GM18508 (cell line): ENCODE measurements at regions not wholly inside any gene's neighbourhood (a gene's known extent, or its start where the extent isn't known, plus 50 kb on each side); places are given as distances from the start of the nearest gene placed in this dataset.
"Not testable (repeated sequence)": the region's sequence is repeated elsewhere in the genome, so short reads cannot be mapped to it uniquely, and the experiment has no call there.

Source experiments
- ATAC-seq: cut with Tn5 transposase; IDR thresholded peaks from one replicate; pipeline ENCODE4 v1.9.1; 2021; ENCODE audit warnings: moderate number of reproducible peaks; ENCODE audit not compliant: insufficient read depth, unreplicated experiment

DNA sequence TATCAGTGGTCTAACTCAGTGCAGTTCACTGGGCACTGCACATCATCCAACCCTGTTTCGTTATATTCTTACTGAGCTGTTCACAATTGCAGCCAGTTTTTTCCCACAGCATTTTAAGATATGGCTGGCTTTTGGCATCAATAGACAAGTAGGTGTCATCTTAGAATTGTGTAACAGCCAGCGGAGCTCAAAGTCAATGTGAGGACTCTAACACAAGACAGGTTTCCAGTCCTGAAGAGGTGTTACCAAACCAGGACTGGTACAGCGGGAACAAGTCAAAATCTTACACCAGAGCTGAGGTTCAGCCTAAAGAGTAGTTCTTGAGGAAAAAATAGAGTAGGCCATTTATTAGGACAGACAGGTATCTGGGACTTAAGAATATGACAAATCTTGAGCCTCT, 313.3 kb downstream of the SEC16B start:
- ATAC-seq = no peak

DNA sequence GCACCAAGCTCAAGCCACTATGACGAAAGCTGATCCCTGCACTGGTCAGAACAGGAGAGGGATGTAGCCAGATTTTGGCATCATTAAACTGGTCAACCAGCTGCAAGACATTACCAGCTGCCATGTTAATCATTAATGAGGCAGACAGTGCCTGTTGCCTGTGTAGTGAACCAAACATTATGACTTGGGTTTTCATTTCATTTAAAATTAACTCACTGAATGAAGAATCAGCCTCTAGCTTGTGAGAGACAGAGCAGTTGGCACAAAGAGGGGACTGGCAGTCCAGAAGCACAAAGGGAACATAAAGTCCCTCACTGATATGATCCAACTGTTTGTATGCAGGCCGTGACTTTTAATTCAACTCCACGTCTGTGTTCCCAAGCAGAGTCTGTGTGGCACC, 318.9 kb downstream of the SEC16B start:
- no peak for ATAC-seq

DNA sequence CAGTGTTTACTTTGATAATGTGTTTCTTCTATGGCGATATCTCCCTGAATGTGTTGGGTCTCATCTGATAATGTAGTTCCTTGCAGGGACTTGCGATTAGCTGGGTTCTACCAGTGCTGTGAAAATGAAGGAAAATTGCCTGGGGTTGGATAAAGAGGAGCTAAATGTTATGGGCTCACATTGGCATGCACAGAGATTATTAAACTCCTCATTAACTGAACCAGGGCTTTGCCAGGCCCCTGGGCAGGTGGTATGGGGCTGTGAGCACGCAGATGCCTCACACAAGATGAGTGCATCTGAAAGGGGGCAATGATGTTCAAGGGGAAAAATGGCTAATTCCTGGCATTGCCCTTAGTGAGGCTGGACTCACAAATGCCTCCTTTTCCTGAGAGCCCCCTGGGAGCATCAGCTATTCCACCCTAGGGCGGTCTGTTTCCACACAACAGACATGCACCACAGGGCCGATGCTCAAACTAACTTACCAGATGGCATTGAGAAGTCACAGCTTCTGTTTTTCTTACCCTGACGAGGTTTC, 321.1 kb downstream of the SEC16B start:
- ATAC-seq = no peak

DNA sequence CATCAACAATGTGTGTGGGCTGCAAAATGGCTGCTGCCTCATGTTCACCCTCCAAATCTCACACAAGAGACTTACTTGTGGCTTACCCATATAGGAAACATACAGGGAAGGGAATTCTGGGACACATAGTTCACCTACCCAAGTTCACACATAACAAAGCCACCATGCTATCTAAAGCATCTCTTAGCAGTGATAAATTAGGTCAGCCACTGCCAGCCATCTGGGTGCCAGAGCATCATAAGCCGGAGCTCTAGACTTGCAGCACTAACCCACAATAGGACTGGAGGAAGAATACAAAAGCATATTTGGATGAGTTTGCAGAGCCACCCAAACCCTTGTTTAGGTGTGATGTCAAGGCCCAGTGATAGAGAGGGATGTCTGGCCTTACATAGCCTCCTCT, 321.7 kb downstream of the SEC16B start:
- ATAC-seq = no peak

DNA sequence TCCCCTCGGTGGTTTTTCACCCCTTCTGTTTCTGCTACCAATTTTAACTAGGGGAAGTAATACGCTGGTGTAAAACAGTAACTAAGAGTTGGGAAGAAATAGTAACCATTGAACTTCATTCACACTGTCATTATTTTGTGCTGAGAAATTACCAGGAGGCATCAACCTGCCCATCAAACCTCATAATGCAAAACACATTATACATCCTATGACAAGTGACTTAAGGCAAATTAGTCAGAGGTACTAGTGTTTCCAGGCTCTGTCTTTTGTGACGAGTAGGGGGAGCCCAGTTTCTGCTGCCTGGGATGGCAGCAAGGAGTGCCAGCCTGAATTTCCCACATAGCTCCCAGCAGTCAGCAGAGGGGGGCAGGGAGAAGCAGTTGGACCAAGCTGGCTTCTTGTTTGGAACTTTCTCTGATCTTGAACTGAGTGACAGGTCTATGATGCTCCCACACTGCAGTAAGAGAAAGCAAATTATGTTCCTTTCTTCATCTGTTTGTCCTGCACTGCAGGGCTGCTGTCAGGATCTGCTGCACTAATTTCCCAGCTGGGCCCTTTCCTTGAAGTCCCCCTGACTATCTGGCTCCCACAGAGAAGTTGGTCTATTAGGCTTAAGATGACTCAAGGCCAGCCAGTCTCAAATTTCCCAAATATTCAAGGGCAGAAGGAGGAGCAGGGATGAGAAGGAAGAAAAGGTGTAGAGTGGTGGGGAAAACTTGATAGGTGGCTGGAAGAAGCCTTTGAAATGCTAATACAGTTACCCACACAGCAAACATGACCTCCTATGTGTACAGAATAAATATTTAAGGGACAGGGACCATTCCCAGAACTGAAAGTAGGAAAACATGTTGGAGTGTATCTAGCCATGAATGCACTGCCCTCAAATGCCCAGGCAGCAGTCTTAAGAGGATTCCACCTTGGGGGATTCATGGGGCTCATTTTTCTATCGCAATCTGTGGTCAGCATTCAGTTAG, 322.8 kb downstream of the SEC16B start:
- ATAC-seq = no peak

DNA sequence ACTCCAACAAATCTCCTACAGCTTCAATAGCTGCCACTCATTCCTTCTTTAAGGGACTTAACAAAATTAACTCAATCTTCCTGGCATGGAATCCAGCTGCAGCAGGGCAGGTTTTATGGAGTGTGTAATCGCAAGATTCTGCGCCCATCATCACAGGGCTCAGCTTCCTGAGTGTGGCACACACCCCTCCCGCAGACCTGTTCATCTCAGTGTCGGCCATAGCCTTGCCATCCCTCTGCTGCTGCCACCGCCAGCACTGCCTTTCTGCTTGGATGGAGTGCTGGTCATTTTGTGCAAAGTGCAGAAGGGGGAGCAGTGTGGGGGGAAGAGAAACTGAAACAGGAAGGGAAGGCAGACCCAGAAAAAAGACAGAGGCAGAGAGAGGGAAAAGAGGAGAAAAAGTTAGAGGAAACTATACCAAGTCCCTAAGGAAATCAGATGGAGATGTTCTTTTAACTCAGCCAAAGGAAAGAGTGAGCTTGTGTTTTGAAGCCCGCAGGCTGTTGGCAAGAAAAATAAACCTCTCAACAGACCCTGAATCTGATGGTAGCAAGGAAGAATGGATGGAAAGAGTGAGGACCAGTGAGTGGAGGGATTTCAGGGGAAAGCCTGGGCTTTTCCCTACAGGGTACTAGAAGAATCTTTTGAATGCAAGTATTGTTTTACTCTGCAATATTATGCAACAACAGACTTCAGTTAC, 324.2 kb downstream of the SEC16B start:
- no peak for ATAC-seq

DNA sequence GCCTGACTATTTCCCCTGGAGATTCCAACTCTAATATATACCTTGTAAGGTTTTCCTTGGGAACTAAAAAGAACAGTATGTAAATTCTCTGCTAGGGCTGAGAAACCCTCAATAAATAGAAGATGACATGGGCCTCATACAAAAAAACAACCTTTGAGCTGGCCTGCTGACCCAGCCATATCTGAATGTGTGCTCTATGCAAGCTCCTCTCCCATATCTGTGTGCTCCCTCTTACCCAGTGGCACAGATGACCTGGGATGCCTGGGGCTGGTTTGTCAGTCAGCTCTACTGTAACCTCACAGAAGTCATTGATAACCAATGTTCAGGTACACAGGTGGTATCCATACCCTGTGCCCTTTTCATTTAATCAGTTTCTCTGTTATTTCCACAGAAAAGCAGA, 329.2 kb downstream of the SEC16B start:
- no peak for ATAC-seq

DNA sequence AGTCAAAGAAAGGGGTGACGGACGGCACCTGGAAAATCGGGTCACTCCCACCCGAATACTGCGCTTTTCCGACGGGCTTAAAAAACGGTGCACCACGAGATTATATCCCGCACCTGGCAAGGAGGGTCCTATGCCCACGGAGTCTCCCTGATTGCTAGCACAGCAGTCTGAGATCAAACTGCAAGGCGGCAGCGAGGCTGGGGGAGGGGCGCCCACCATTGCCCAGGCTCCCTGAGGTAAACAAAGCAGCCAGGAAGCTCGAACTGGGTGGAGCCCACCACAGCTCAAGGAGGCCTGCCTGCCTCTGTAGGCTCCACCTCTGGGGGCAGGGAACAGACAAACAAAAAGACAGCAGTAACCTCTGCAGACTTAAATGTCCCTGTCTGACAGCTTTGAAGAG, 335.7 kb downstream of the SEC16B start:
- not testable (repeated sequence) for ATAC-seq

DNA sequence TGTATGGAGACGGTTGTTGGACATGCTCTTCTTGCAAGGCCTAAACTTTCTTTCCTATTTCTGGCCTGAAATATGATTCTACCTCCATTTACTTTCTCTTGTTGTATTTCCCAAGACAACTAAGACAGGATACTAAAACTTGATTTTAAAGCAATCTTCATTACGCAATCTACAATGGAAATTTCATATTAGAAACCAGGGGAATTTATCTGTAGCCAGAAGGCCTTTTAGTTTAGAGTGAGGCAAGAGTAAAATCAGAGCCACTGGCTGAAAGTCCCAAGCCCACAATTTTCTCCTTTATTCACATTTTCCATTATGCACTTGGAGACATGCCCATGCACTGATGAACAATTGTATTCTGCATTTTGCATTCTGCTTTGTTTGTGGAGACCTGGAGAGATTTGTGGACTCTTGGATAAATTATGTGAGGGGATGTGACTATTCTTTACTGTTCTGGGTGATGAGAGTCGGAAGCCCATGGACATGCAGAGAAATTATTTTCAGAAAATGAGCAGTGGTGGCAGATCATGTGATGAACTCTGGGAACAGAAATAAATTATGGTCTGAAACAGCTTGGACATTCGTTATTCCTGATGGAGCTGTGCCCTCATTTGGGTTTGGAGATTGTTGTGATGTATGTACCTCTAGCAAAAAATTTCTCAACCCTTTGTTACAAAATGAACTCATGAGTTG, 336.8 kb downstream of the SEC16B start:
- ATAC-seq = no peak

DNA sequence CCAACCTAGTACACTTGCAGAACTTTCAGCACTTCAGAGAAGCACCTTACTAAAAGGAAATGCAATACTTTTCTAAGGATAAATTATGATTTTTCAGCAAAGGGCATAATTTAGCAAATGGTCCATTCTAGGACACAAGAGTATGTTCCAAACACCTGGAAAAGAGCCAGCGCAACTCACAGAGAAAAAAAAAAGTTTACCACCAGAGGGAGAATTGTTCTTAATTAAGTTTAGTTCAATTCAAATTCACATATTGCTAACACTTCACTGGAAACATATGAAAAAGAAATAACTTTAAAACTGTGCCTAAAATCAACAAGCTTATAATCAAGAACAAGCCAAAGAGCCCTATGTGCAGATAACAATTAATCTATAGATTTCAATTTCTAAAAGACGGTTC, 338.1 kb downstream of the SEC16B start:
- ATAC-seq = no peak

DNA sequence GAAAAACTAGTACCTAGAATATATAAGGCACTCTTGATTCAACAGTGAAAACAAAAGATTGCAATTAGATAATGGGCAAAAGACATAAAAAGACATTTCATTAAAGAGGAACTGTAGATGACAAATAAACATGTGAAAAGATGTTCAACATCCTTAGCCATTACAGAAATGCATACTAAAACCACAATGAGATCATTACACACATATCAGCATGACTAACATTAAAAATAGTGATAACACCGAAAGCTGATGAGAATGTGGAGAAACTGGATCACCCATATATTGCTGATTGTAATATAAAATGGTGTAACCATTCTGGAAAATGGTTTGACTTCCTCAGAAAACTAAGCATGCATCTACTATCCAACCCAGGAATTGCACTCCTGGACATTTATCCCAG, 340.3 kb downstream of the SEC16B start:
- ATAC-seq = no peak

DNA sequence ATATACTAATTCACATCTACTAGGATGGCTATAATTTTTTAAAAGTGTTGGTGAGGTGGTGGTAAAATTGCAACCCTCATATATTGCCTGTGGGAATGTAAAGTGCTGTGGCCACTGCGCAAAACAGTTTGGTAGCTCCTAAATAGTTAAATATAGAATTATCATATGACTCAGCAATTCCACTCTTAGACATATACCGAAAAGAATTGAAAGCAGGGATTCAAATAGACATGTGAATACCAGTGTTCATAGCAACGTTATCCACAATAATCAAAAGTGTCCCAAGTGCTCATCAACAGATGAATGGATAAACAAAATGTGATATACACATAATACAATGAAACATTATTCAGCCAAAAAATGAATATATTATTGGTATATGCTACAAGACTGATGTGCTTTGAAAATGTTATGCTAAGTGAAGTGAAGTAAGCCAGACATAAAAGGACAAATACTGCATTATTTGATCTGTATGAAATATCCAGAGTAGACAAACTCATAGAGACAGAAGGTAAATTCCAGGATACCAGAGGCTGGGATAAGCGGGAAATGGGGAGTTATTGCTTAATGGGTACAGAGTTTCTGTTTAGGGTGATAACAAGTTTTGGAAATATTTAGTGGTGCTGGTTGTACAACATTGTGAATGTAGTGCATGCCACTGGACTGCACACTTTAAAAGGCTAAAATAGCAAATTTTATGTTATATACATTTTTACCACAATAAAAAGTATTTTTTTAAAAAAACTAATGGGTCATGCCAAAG, 342.5 kb downstream of the SEC16B start:
- ATAC-seq = no peak

DNA sequence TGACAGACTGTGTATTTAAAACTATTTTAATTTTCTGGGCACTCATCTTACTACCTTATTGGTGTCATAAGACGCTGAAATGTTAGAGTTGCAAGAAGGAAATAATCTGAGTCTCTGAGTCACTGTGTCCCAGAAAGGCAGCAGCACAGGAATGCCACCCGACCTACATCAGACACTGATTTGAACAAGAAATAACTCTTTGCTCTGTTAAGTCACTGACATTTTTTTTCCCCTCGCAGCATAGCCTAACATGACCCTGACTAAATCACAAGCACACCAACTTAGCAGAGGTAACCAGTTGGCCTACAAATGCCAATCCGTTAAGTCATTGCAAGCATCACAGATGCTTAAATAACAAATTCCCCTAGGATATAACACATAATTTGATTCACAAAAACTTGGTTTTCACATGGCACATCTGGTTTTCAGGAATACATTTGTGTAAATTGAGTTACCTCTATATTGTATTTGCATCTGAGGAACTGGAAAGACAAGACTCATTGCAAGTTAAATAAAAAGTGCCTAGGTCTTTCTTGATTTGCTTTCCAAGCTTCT, 349.1 kb downstream of the SEC16B start:
- no peak for ATAC-seq

DNA sequence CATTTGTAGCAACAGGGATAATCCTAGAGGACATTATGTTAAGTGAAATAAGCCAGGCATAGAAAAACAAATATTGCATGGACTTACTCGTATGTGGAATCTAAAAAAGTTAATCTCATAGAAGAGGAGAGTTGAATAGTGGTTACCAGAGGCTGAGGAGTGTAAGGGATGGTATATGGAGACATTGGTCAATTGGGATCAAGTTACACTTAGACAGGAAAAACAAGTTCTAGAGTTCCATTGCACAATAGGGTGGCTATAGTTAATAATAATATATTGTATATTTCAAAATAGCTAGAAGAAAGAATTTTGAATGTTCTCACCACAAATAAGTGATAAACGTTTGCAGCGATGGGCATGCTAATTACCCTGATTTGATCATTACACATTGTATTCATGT, 354.6 kb downstream of the SEC16B start:
- ATAC-seq = no peak

DNA sequence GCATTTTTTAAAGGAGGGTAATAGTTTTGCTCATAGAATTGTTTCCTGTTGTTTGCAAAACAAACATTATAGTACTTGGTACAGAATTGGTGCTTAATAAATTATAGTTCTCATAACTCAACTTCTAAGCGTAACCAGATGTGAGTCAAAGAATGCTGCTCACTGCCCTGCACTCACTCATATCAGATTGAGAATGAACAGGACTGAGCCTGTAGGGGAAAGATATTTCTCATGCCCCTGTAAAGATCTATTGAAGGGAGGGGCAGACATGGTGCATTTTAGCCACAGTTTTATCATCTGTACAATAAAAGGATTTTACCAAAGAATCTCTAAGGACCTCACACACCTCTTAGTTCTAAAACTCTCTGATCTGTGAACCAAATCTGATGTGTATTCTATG, 358.5 kb downstream of the SEC16B start:
- ATAC-seq = no peak

DNA sequence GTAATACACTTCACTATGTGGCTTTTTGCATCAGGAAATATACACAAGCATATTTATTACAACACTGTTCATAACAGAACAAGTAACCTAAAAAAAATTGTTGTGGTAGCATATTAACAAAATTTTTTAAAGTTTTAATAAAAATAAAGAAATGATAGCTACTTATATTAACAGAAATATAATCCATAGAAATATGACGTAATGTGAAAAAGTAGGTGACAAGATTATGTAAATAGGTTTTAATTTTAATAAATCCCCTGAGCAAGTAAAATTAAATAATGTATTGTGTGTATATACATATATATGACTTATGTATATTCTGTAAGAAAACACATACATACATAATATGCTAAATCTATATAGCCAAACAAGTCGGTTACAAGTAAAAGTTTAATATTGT, 359.9 kb downstream of the SEC16B start:
- ATAC-seq = no peak

DNA sequence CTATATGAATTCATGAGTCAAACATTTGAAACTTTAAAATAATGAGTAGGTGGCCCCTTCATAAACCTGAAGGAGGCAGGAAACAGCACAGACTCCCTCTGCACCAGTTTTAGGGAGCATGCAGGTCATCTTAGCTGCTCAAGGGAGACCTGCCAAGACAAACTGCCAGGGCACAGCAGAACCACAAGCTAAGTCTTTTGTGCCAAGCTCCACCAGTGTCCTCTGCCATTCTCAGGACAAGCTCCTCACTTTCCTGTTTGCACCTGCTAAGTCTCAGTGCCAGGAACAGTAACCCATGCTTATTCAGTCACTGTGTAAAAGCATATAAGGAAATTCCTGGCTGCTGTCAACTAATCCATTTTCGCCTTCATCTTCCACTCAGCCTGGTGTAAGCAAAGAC, 368.9 kb downstream of the SEC16B start:
- no peak for ATAC-seq

DNA sequence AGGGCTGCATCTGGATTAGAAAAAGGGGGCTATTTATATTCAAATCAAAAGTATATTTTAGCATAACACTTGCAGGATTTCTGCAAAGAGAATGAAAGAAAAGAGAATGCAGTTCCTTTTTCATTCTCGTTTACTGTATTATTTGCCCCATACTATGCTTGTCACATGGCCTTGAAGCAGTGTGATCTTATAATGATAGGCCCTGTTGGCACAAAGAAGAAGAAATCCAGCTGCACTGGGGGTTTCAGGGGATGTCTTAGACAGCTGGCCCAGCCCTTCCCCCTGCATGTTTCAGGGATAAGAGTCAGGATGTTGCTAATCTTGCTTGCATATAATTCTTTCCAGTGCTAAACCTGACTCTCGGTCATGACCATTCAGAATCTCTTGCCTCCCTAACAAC, 369.5 kb downstream of the SEC16B start:
- ATAC-seq = no peak

DNA sequence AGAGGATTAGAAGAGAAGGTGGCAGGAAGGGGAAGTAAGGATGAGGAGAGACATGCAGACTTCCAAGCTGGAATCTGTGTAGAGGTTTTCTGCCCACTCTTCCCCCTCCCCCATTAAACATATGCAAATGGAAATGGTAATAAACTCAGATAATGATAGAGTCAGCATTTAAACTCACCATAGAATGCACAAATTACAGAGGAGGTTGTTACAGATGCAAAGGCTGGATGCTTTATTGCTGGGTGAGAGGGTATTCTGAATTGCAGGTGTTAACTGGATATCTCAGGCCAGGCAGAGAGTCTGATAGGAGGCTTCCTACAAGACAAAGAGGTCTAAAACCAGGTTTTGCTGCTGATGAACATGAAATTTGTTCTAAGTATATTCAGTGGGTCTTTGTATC, 372.5 kb downstream of the SEC16B start:
- ATAC-seq = no peak

DNA sequence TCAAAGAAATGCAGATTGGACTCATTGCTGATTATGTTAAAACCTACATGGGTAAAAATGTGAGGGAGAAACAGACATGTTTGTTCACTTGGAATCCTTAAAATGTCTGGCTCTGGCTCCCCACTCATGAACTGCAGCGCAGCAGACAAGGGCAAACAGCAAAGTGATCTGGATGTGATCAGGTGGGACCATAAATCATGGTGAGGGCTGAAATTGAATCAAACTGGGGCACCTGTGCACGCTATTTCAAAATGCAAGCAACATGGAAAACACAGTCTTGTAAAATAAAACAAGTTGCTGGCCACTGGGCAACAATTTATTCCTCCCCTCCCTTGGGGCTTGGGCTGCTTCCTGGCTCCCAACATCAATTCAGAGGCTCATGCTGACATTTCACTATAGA, 373.4 kb downstream of the SEC16B start:
- ATAC-seq = no peak
